Spinal cord (tissue), 9 donors: ENCODE measurements at regions not wholly inside any gene's neighbourhood (a gene's known extent, or its start where the extent isn't known, plus 50 kb on each side); places are given as distances from the start of the nearest gene placed in this dataset.

ENCODE experiments used
- DNase-seq, 6 donors: peaks; one replicate each; pipeline versions ENCODE4 v3.0.0 to v3.0.0-alpha.2; 2013 to 2015; ENCODE audit warnings: low spot score in 6 of 6, low read depth in 4 of 6
- H3K27ac ChIP-seq: one replicate; pipeline ENCODE4 v1.5.1; 2013; ENCODE audit warnings: low read depth, low read length, control low read depth
- H3K27me3 ChIP-seq: one replicate; pipeline ENCODE4 v1.6.1; 2013; ENCODE audit warnings: low read length; ENCODE audit not compliant: control insufficient read depth, insufficient read depth
- H3K36me3 ChIP-seq: one replicate; pipeline ENCODE4 v1.6.1; 2013; ENCODE audit warnings: low read length; ENCODE audit not compliant: control insufficient read depth, insufficient read depth
- H3K4me1 ChIP-seq: one replicate; pipeline ENCODE4 v1.6.1; 2013; ENCODE audit warnings: low read length; ENCODE audit not compliant: control insufficient read depth, insufficient read depth
- H3K4me3 ChIP-seq: one replicate; pipeline ENCODE4 v1.5.1; 2013; ENCODE audit warnings: low read depth, low read length, control low read depth
- H3K9me3 ChIP-seq: one replicate; pipeline ENCODE4 v1.6.1; 2013; ENCODE audit warnings: low read length; ENCODE audit not compliant: control insufficient read depth, insufficient read depth
- WGBS: methylation state at CpG from one replicate; pipeline ENCODE4 v1.1.5; 2013; ENCODE audit warnings: missing lambda C conversion rate; ENCODE audit not compliant: insufficient coverage; 5-methylcytosine and 5-hydroxymethylcytosine counted together
- donor health status: healthy.

- no peaks in the 10 kb centered on the region for H3K27me3 ChIP-seq
- H3K4me1 ChIP-seq = peaks cover 6% of the 10 kb centered on the region
- H3K9me3 ChIP-seq = no peaks in the 10 kb centered on the region
- 71% methylated on average over 3 of the region's 5 CpGs for WGBS
- DNase-seq = no peak
- H3K27ac ChIP-seq = no peak overlapping the region
- no peaks in the 10 kb centered on the region for H3K36me3 ChIP-seq
- no peak overlapping the region for H3K4me3 ChIP-seq
Measured at GRCh38 chr5:61649971-61650370, 317.9 kb downstream of the ZSWIM6 start.

- peak in 1 of 6 donors; percentile 73 for DNase-seq
- no CpG with 5 or more reads among the region's 2 CpGs for WGBS
- H3K4me3 ChIP-seq = no peak overlapping the region
- H3K9me3 ChIP-seq = no peaks in the 10 kb centered on the region
- H3K27ac ChIP-seq = no peak overlapping the region
- H3K36me3 ChIP-seq = no peaks in the 10 kb centered on the region
- H3K4me1 ChIP-seq = peaks cover 6% of the 10 kb centered on the region
- no peaks in the 10 kb centered on the region for H3K27me3 ChIP-seq
Measured at GRCh38 chr5:61650661-61651060, 318.6 kb downstream of the ZSWIM6 start.

GRCh38 chr5:61651195-61651594 is 319.1 kb downstream of the ZSWIM6 start:
- WGBS = no CpG with 5 or more reads among the region's 2 CpGs
- no peak for DNase-seq
- Histone ChIP-seq H3K4me3 (no peak overlapping the region), H3K9me3 (no peaks in the 10 kb centered on the region), H3K36me3 (no peaks in the 10 kb centered on the region), H3K27me3 (no peaks in the 10 kb centered on the region), H3K27ac (no peak overlapping the region), H3K4me1 (peaks cover 6% of the 10 kb centered on the region)

- Histone ChIP-seq H3K4me1 (peaks cover 6% of the 10 kb centered on the region), H3K9me3 (no peaks in the 10 kb centered on the region), H3K4me3 (no peak overlapping the region), H3K27ac (no peak overlapping the region), H3K36me3 (no peaks in the 10 kb centered on the region), H3K27me3 (no peaks in the 10 kb centered on the region)
- DNase-seq = no peak
Measured at GRCh38 chr5:61652916-61653315, 320.9 kb downstream of the ZSWIM6 start.

GRCh38 chr5:61653807-61654580 is 321.9 kb downstream of the ZSWIM6 start:
- WGBS = 98% methylated on average over 6 of the region's 7 CpGs
- H3K4me3 ChIP-seq = no peak overlapping the region
- H3K27ac ChIP-seq = no peak overlapping the region
- H3K36me3 ChIP-seq = no peaks in the 10 kb centered on the region
- no peaks in the 10 kb centered on the region for H3K9me3 ChIP-seq
- no peaks in the 10 kb centered on the region for H3K27me3 ChIP-seq
- H3K4me1 ChIP-seq = peaks cover 12% of the 10 kb centered on the region
- DNase-seq = no peak

- Histone ChIP-seq H3K9me3 (no peaks in the 10 kb centered on the region), H3K27me3 (no peaks in the 10 kb centered on the region), H3K36me3 (no peaks in the 10 kb centered on the region), H3K27ac (no peak overlapping the region), H3K4me1 (peaks cover 13% of the 10 kb centered on the region), H3K4me3 (no peak overlapping the region)
- 84% methylated on average over 2 of the region's 2 CpGs for WGBS
- DNase-seq = no peak
Measured at GRCh38 chr5:61654876-61655275, 322.8 kb downstream of the ZSWIM6 start.

GRCh38 chr5:61657010-61657409 is 325.0 kb downstream of the ZSWIM6 start:
- DNase-seq = no peak
- Histone ChIP-seq H3K27ac (no peak overlapping the region), H3K9me3 (no peaks in the 10 kb centered on the region), H3K4me3 (no peak overlapping the region), H3K36me3 (no peaks in the 10 kb centered on the region), H3K27me3 (no peaks in the 10 kb centered on the region), H3K4me1 (peaks cover 10% of the 10 kb centered on the region)
- WGBS = no CpG with 5 or more reads among the region's 7 CpGs

- Histone ChIP-seq H3K36me3 (no peaks in the 10 kb centered on the region), H3K4me3 (no peak overlapping the region), H3K27ac (no peak overlapping the region), H3K9me3 (no peaks in the 10 kb centered on the region), H3K4me1 (peaks cover 10% of the 10 kb centered on the region), H3K27me3 (no peaks in the 10 kb centered on the region)
- peak in 1 of 6 donors; percentile 72 for DNase-seq
- no CpG with 5 or more reads among the region's 3 CpGs for WGBS
Measured at GRCh38 chr5:61657686-61658085, 325.6 kb downstream of the ZSWIM6 start.

GRCh38 chr5:61658592-61659008 is 326.5 kb downstream of the ZSWIM6 start:
- Histone ChIP-seq H3K4me1 (peaks cover 10% of the 10 kb centered on the region), H3K27ac (no peak overlapping the region), H3K27me3 (no peaks in the 10 kb centered on the region), H3K4me3 (no peak overlapping the region), H3K9me3 (no peaks in the 10 kb centered on the region), H3K36me3 (no peaks in the 10 kb centered on the region)
- DNase-seq = peak in 4 of 6 donors; percentile 38 to 82 (median 66)
- WGBS = 55% methylated on average over 5 of the region's 9 CpGs

GRCh38 chr5:61659221-61659696 is 327.2 kb downstream of the ZSWIM6 start:
- DNase-seq = peak in 1 of 6 donors; percentile 63
- no peaks in the 10 kb centered on the region for H3K9me3 ChIP-seq
- peaks cover 10% of the 10 kb centered on the region for H3K4me1 ChIP-seq
- WGBS = 45% methylated on average over 7 of the region's 13 CpGs
- no peaks in the 10 kb centered on the region for H3K36me3 ChIP-seq
- no peak overlapping the region for H3K27ac ChIP-seq
- H3K4me3 ChIP-seq = no peak overlapping the region
- no peaks in the 10 kb centered on the region for H3K27me3 ChIP-seq
